ENCODE measurements at regions not wholly inside any gene's neighbourhood (a gene's known extent, or its start where the extent isn't known, plus 50 kb on each side); places are given as distances from the start of the nearest gene placed in this dataset.
"Not testable (repeated sequence)": the region's sequence is repeated elsewhere in the genome, so short reads cannot be mapped to it uniquely, and the experiment has no call there.

- no peak for DNase-seq (ENCODE audit: low read depth)
Measured at GRCh38 chr22:27252282-27253049, 549.1 kb downstream of the MN1 start.

GRCh38 chr22:27253108-27253902 lies 548.3 kb downstream of the MN1 start:
- no peak for DNase-seq (ENCODE audit: low read depth)

- not testable (repeated sequence) for DNase-seq (ENCODE audit: low read depth)
Measured at GRCh38 chr22:27254063-27254462, 547.5 kb downstream of the MN1 start.

- no peak for DNase-seq (ENCODE audit: low read depth)
Measured at GRCh38 chr22:27255580-27255979, 546.0 kb downstream of the MN1 start.

- no peak for DNase-seq (ENCODE audit: low read depth)
Measured at GRCh38 chr22:27257987-27258386, 543.6 kb downstream of the MN1 start.

GRCh38 chr22:27258616-27259172 lies 542.9 kb downstream of the MN1 start:
- no peak for DNase-seq (ENCODE audit: low read depth)

GRCh38 chr22:27259433-27259832 lies 542.1 kb downstream of the MN1 start:
- no peak for DNase-seq (ENCODE audit: low read depth)

- DNase-seq (ENCODE audit: low read depth) = no peak
Measured at GRCh38 chr22:27260087-27260698, 541.4 kb downstream of the MN1 start.

GRCh38 chr22:27262361-27262760 lies 539.2 kb downstream of the MN1 start:
- no peak for DNase-seq (ENCODE audit: low read depth)

- no peak for DNase-seq (ENCODE audit: low read depth)
Measured at GRCh38 chr22:27264184-27264583, 537.4 kb downstream of the MN1 start.

- DNase-seq (ENCODE audit: low read depth) = no peak
Measured at GRCh38 chr22:27267145-27267544, 534.4 kb downstream of the MN1 start.

- no peak for DNase-seq (ENCODE audit: low read depth)
Measured at GRCh38 chr22:27269751-27270543, 531.6 kb downstream of the MN1 start.

- DNase-seq (ENCODE audit: low read depth) = no peak
Measured at GRCh38 chr22:27270818-27271510, 530.6 kb downstream of the MN1 start.

GRCh38 chr22:27273436-27273835 lies 528.1 kb downstream of the MN1 start:
- DNase-seq (ENCODE audit: low read depth) = no peak

GRCh38 chr22:27273853-27274252 lies 527.7 kb downstream of the MN1 start:
- no peak for DNase-seq (ENCODE audit: low read depth)

GRCh38 chr22:27274770-27275449 lies 526.6 kb downstream of the MN1 start:
- no peak for DNase-seq (ENCODE audit: low read depth)

- DNase-seq (ENCODE audit: low read depth) = no peak
Measured at GRCh38 chr22:27278946-27279345, 522.6 kb downstream of the MN1 start.

GRCh38 chr22:27283240-27283639 lies 518.3 kb downstream of the MN1 start:
- no peak for DNase-seq (ENCODE audit: low read depth)

GRCh38 chr22:27283714-27284113 lies 517.8 kb downstream of the MN1 start:
- DNase-seq (ENCODE audit: low read depth) = no peak

GRCh38 chr22:27284324-27284723 lies 517.2 kb downstream of the MN1 start:
- DNase-seq (ENCODE audit: low read depth) = no peak

- no peak for DNase-seq (ENCODE audit: low read depth)
Measured at GRCh38 chr22:27286711-27287110, 514.8 kb downstream of the MN1 start.
